GM18499 (cell line): ENCODE measurements at regions not wholly inside any gene's neighbourhood (a gene's known extent, or its start where the extent isn't known, plus 50 kb on each side); places are given as distances from the start of the nearest gene placed in this dataset.

Experiments used
- ATAC-seq: cut with Tn5 transposase; IDR thresholded peaks from one replicate; pipeline ENCODE4 v1.9.1; 2021; ENCODE audit warnings: moderate number of reproducible peaks; ENCODE audit not compliant: insufficient read depth, unreplicated experiment

GRCh38 chr10:4004144-4004543, 219.1 kb upstream of the KLF6 start:
- ATAC-seq = no peak

GRCh38 chr10:4003348-4003973, 218.5 kb upstream of the KLF6 start:
- no peak for ATAC-seq

GRCh38 chr10:4001811-4002210, 216.8 kb upstream of the KLF6 start:
- ATAC-seq = no peak

GRCh38 chr10:3999642-4000041, 214.6 kb upstream of the KLF6 start:
- ATAC-seq = no peak

GRCh38 chr10:3996697-3997096, 211.7 kb upstream of the KLF6 start:
- no peak for ATAC-seq

GRCh38 chr10:3995302-3996210, 210.5 kb upstream of the KLF6 start:
- ATAC-seq = no peak

GRCh38 chr10:3992382-3993178, 207.6 kb upstream of the KLF6 start:
- ATAC-seq = no peak

- ATAC-seq = no peak
Measured at GRCh38 chr10:3990307-3990706, 205.3 kb upstream of the KLF6 start.

GRCh38 chr10:3987143-3987974, 202.3 kb upstream of the KLF6 start:
- ATAC-seq = no peak

GRCh38 chr10:3986493-3987142, 201.6 kb upstream of the KLF6 start:
- ATAC-seq = no peak

GRCh38 chr10:3982746-3983442, 197.9 kb upstream of the KLF6 start:
- ATAC-seq = no peak

- ATAC-seq = no peak
Measured at GRCh38 chr10:3981300-3981699, 196.3 kb upstream of the KLF6 start.

GRCh38 chr10:3980660-3981059, 195.7 kb upstream of the KLF6 start:
- no peak for ATAC-seq

GRCh38 chr10:3980144-3980543, 195.1 kb upstream of the KLF6 start:
- no peak for ATAC-seq

- no peak for ATAC-seq
Measured at GRCh38 chr10:3978761-3979160, 193.8 kb upstream of the KLF6 start.

GRCh38 chr10:3978174-3978573, 193.2 kb upstream of the KLF6 start:
- no peak for ATAC-seq

GRCh38 chr10:3977761-3978160, 192.8 kb upstream of the KLF6 start:
- ATAC-seq = no peak

- no peak for ATAC-seq
Measured at GRCh38 chr10:3976718-3977117, 191.7 kb upstream of the KLF6 start.

GRCh38 chr10:3976171-3976570, 191.2 kb upstream of the KLF6 start:
- ATAC-seq = no peak
